GM18873 (cell line): ENCODE measurements at regions not wholly inside any gene's neighbourhood (a gene's known extent, or its start where the extent isn't known, plus 50 kb on each side); places are given as distances from the start of the nearest gene placed in this dataset.
"Not testable (repeated sequence)": the region's sequence is repeated elsewhere in the genome, so short reads cannot be mapped to it uniquely, and the experiment has no call there.

Experiments
- ATAC-seq: cut with Tn5 transposase; IDR thresholded peaks from one replicate; pipeline ENCODE4 v1.9.1; 2021; ENCODE audit warnings: mild to moderate bottlenecking, moderate library complexity, moderate number of reproducible peaks; ENCODE audit not compliant: unreplicated experiment, low FRiP score

DNA sequence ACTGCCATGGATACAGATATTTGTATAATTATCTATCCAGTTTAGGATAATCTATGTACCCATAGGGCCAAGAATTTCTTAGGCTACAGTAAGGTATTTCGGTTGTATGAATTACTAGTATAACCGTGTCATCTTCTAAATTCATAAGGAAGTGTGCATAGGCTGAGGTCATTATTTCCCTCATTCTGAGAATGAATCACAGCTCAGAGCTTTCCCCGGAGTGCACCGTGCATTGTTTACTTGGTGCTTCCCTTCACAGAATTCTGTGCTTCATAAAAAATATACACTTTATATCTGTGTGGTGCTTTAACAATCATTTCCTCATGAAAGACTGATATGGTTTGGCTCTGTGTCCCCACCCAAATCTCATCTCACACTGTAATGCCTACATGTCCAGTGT, 514.1 kb downstream of the ETNK1 start:
- ATAC-seq, result no peak

DNA sequence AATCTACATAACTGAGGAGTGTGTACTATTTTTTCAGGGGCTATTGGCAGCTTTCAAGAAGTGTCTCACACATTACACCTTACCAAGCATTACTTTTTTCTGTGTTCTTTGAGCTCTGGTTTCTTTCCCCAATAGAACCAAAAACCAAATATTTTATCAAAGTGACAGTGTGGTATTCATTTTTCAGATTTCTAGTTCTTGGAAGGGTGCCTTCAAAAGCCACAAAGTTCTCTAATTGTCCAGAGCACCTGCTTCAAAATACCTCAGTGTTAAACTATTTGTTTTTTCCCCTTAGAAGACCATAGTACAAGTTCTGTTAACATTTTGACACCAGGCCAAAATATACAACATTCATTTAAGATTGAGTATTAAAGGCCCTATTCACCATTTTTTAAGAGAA, 515.7 kb downstream of the ETNK1 start:
- no peak for ATAC-seq

DNA sequence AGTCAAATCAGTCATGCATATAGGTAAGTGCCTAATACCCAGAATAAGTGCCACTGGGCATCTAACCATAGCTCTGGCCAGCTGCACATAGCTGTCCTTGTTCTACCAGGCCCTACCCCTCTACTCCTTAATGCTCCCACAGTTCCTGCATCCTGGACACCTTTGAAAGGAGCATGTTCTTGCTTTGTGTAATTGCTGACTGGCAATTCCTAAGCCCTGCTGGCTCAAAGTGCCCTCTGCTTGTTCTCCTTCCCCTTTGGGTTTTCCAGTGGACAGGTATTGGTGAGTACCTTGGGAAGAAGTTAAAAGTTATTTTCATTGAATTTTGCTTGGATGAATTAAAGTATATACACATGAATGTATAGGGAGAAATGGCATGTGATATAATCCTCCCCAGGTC, 516.4 kb downstream of the ETNK1 start:
- no peak for ATAC-seq

DNA sequence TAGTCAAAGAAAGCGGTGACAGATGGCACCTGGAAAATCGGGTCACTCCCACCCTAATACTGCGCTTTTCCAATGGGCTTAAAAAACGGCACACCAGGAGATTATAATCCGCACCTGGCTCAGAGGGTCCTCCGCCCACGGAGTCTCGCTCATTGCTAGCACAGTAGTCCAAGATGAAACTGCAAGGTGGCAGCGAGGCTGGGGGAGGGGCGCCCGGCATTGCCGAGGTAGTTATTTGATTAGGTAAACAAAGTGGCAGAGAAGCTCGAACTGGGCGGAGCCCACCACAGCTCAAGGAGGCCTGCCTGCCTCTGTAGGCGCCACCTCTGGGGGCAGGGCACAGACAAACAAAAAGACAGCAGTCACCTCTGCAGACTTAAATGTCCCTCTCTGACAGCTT, 521.1 kb downstream of the ETNK1 start:
- not testable (repeated sequence) for ATAC-seq

- no peak for ATAC-seq
Measured at GRCh38 chr12:23168459-23168858, 543.5 kb downstream of the ETNK1 start.

DNA sequence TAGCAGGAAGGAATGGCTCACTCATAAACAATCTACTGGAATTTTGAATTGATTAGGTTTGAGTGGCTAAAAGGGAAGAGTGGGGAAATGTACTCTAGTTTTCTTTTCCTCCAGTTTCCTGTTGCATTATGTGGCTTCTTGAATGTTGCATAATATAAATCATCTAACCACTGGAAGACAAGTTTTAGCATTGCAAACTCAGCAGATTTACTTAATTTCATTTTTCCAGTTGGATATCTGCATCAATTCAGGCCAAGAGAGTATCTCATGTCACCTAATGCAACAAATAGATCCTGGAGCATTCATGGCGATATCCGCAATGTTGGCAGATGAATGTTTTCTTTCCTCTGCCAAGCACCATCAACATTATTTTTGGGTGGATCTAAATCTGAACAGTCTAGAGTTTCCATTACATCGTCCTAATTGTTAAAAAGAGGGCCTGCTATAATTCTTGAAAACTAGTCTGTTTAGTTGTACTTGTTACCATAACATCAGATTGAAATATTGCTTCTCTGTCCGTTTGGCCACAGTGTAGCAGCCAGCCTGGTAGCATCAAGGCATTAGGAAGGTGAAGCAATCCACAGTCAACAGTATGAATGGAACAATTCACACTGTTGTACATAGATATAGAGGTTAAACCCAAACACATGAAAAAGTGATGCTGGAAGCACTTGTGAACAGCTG, 544.2 kb downstream of the ETNK1 start:
- ATAC-seq, result no peak

GRCh38 chr12:23169696-23170013, 544.7 kb downstream of the ETNK1 start:
- ATAC-seq, result no peak

- no peak for ATAC-seq
Measured at GRCh38 chr12:23174917-23175316, 549.9 kb downstream of the ETNK1 start.

GRCh38 chr12:23185346-23185745, 560.4 kb downstream of the ETNK1 start:
- no peak for ATAC-seq

DNA sequence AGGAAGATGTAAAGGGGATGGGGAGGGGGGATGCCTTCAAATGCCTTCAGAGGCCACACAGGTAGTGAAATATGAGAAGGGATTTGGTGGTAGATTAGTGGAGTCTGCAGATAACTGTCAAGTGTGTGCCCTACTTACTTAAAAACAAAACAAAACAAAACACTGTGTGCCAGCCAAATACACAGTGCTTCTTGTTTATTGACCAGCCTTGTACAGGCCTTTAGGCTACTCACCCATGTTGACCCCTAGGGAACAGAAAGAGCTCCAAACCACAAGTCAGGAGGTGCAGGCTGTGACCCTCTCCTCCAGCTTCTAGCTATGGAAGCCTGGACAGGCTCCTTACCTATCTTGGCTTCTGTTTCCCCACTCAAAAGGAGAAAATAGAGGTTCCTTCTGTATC, 562.0 kb downstream of the ETNK1 start:
- no peak for ATAC-seq

GRCh38 chr12:23193552-23193951, 568.6 kb downstream of the ETNK1 start:
- ATAC-seq, result no peak

GRCh38 chr12:23197266-23197665, 572.3 kb downstream of the ETNK1 start:
- ATAC-seq, result no peak

DNA sequence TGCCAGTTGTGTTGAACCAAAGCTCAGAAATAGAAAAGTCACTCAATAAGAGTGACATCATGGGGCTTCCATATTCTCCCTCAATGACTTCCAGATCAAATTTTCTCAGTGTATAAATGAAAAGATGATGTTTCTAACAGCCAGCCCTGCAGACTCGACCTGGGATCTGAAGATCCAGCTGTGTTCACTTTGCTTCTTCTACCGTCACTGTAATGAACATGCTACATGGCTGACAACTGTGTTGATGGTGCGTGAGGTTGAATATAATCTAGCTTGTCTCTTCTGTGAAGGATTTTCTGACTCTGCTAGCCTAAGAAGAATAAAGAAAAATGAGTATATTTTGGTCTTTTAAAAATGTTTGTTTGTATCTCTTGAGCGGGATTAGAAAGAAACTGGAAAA, 577.8 kb downstream of the ETNK1 start:
- ATAC-seq, result no peak

DNA sequence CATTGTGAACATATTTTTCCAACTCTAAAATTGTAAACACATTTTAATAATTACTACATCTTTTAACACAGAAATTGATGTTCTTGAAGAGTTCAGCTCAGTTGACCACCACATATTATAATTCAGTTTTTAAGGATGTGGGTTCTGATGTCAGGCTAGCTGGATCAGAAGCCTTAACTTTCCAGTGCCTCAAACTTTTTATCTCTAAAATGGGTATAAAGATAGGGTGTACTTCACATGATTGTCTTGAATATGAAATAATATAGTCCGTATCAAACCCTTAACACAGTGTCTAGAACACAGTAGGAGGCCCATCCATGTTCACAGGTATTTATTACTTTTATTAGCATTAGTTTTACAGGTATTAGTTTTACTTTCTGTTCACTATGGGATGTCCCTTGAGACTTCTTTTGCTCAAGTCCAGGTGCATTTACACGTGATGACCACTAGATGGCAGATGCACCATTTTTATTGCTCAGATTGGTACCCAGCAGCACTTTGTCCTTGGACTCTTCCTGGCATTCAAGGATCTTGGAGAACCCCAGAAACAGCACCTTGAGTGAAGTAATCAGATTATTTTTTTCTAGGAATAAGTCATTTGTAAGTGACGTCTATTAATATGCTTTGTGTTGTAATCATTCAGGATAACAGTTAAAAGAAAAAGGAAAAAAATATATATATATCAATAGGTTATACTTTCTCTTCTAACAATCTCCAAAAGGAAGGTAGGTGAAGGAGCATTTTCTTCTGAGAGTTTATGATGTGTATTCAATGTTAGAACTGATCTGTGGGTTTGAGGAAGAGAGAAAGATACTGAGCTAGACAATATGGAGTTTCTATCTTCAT, 580.2 kb downstream of the ETNK1 start:
- peak; percentile 88 for ATAC-seq

DNA sequence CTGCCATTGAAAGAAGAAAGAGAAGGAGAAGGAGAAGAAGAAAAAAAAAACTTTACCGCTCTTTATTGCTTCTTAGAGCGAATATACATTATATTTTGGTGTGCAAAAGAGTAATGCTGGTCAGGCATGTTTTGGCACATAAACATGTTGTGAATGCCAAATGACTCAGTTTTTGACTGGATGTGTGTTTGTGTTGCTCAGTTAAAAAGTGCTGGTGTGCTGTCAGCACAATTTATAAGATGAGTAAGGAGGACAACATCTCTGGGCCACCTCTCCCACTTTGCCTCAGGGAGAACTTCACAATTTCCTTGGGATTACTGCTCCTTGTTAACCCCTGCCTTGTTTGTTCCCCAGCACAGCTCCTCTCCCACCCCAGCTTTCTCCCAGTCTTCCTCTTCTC, 584.8 kb downstream of the ETNK1 start:
- ATAC-seq, result no peak

GRCh38 chr12:23210573-23210972, 585.6 kb downstream of the ETNK1 start:
- no peak for ATAC-seq

- ATAC-seq, result no peak
Measured at GRCh38 chr12:23211384-23212320, 586.7 kb downstream of the ETNK1 start.

- ATAC-seq, result no peak
Measured at GRCh38 chr12:23217158-23217557, 592.2 kb downstream of the ETNK1 start.

DNA sequence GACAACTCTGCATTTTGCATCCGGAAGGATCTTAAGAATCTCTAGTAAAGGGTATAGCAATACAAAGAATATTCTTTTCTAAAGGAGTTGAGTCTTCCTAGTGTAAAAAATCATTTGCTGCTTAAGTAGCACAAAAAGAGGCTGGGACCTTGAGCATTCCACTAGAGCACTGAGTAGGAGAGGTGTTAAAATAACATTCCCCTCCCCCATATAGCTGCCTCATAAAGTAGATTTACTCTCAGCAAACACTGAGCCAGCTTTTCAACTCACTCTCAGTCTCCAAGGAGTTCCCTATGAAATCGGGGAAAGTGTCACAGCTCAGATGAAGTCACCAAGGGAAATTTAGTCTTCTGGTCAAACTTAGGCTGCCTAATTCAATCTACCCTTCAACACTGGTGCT, 592.7 kb downstream of the ETNK1 start:
- no peak for ATAC-seq

DNA sequence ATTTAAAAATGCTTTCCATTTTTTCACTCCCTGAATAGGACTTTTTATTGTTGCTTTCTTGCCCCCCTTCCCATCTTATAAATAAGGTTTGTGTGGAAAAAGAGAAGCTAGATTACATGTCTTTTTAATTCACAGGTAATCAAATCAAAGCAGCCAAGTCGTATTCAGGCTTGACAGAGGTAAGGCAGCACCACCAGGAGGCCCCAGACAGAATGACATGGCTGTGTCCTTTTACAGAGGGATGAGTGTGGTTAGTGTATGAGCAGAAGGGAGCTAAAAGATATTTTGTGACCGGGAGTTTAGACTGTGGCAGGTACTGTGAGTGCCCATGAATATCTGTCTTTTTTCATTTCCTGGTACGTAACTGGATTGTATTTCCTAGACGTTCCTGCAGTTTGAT, 596.1 kb downstream of the ETNK1 start:
- no peak for ATAC-seq

- ATAC-seq, result no peak
Measured at GRCh38 chr12:23221926-23222325, 597.0 kb downstream of the ETNK1 start.
